K562 (cell line): ENCODE measurements at regions not wholly inside any gene's neighbourhood (a gene's known extent, or its start where the extent isn't known, plus 50 kb on each side); places are given as distances from the start of the nearest gene placed in this dataset.
A peak's percentile ranks its signal among the peaks of the same experiment; 100 is the strongest.

Experiments
- ATAC-seq: fragments of 200-7000 bp; cut with Tn5 transposase; 3 replicates; pipeline ENCODE4 v1.9.1; 2020; ENCODE audit warnings: moderate library complexity
- BruUV-seq: library from RNA; stranded (reverse); fragments of 400-500 nt; replicated peaks from 2 replicates; lab custom pipeline; 2021; lab: Mats Ljungman, UMichigan
- CTCF ChIA-PET: fragments of 300-600 bp; formaldehyde crosslinking; extraction: SDS; loops from one replicate; lab custom pipeline; 2021; ENCODE audit warnings: low intra/inter-chr PET ratio; lab: Yijun Ruan, JAX
- POLR2A ChIA-PET: fragments of 300-600, 350-650 bp; sonication (Branson Sonifier 250); formaldehyde crosslinking; extraction: SDS; loops from one replicate; lab custom pipeline; 2021; ENCODE audit warnings: antibody characterized with exemption, inconsistent platforms; lab: Yijun Ruan, JAX
- DNase-seq, 4 experiments: peaks; one replicate each; pipeline versions ENCODE4 v3.0.0 to v3.0.0-alpha.2; 2011 to 2018; ENCODE audit warnings: low spot score in 3 of 4, mixed read lengths in 3 of 4; ENCODE audit errors: extremely low read depth in 1 of 4
- FAIRE-seq: peaks from 2 replicates; lab custom pipeline; 2011; peaks lifted over from hg19 to GRCh38; lab: Jason Lieb, UNC
- H2AFZ ChIP-seq: 2 replicates; pipeline ENCODE4 v1.6.0; 2011; ENCODE audit warnings: low read depth, low read length, control low read depth, inconsistent platforms
- H3K27ac ChIP-seq: fragments of 200-600 bp; 3 replicates; pipeline ENCODE4 v1.8.0; 2011; ENCODE audit warnings: low read depth, mild to moderate bottlenecking, control low read depth, inconsistent platforms, low read length, moderate library complexity, mixed read lengths; ENCODE audit errors: extremely low read depth
- H3K27me3 ChIP-seq, 2 experiments: fragments of 300-600 bp in 1 of 2; 2 replicates in 1 of 2; 3 replicates in 1 of 2; pipeline versions ENCODE4 v1.6.0 to v1.8.0; 2011; ENCODE audit warnings: inconsistent platforms in 2 of 2, low read length in 2 of 2, mild to moderate bottlenecking in 1 of 2, mixed read lengths in 1 of 2, moderate library complexity in 1 of 2; ENCODE audit not compliant: control insufficient read depth in 2 of 2, insufficient read depth in 2 of 2
- H3K36me3 ChIP-seq: fragments of 300-600 bp; 3 replicates; pipeline ENCODE4 v1.8.0; 2011; ENCODE audit warnings: mild to moderate bottlenecking, low read length, inconsistent platforms; ENCODE audit not compliant: control insufficient read depth, insufficient read depth
- H3K4me1 ChIP-seq, 2 experiments: fragments of 200-600 bp in 1 of 2; replicated peaks in 1 of 2; 2 replicates in 1 of 2; 3 replicates in 1 of 2; pipeline versions ENCODE4 v1.5.1 to v1.8.0; 2011; ENCODE audit warnings: inconsistent platforms in 2 of 2, low read length in 2 of 2, mild to moderate bottlenecking in 1 of 2, mixed read lengths in 1 of 2, moderate library complexity in 1 of 2; ENCODE audit not compliant: control insufficient read depth in 2 of 2, insufficient read depth in 2 of 2
- H3K4me2 ChIP-seq: 2 replicates; pipeline ENCODE4 v1.6.1; 2011; ENCODE audit warnings: low read length, control low read depth, inconsistent platforms, mixed read lengths; ENCODE audit not compliant: insufficient read depth
- H3K4me3 ChIP-seq: fragments of 200-600 bp; sonication (generic), shearing (Covaris generic); 2 replicates; pipeline ENCODE4 v1.5.1; 2016; ENCODE audit warnings: control low read depth, inconsistent platforms
- H3K79me2 ChIP-seq: fragments of 200-600 bp; 3 replicates; pipeline ENCODE4 v1.8.0; 2011; ENCODE audit warnings: low read length, inconsistent platforms; ENCODE audit not compliant: control insufficient read depth, insufficient read depth
- H3K9ac ChIP-seq, 2 experiments: 2 replicates each; pipeline versions ENCODE4 v1.6.0 to v1.6.1; 2011; ENCODE audit warnings: low read depth in 2 of 2, low read length in 2 of 2, control low read depth in 1 of 2, inconsistent platforms in 1 of 2, mild to moderate bottlenecking in 1 of 2, mixed read lengths in 1 of 2; ENCODE audit not compliant: insufficient read depth in 1 of 2
- H3K9me1 ChIP-seq: one replicate; pipeline ENCODE4 v1.6.0; 2011; ENCODE audit warnings: inconsistent platforms, mild to moderate bottlenecking, low read length, moderate library complexity; ENCODE audit not compliant: control insufficient read depth, insufficient read depth
- H3K9me3 ChIP-seq: replicated peaks from 2 replicates; pipeline ENCODE4 v1.5.1; 2011; ENCODE audit warnings: low read depth, low read length, inconsistent platforms; ENCODE audit not compliant: control insufficient read depth, insufficient read depth
- H4K20me1 ChIP-seq: replicated peaks from 2 replicates; pipeline ENCODE4 v1.6.1; 2011; ENCODE audit warnings: low read length, inconsistent platforms, mixed read lengths; ENCODE audit not compliant: control insufficient read depth, insufficient read depth
- CTBP1 ChIP-seq: fragments of 450-650 bp; IDR thresholded peaks from 2 replicates; pipeline ENCODE4 v1.6.1; 2016; ENCODE audit warnings: borderline replicate concordance
- DMBX1 ChIP-seq: fragments of 250-450 bp; sonication (Bioruptor Pico); IDR thresholded peaks from 2 replicates; pipeline ENCODE4 v1.8.0; 2022; ENCODE audit warnings: inconsistent platforms, mild to moderate bottlenecking, moderate library complexity, borderline replicate concordance
- E2F6 ChIP-seq, 2 experiments: IDR thresholded peaks; 2 replicates each; pipeline ENCODE4 v1.6.1; 2011; ENCODE audit warnings: borderline replicate concordance in 1 of 2, control low read depth in 1 of 2, low read depth in 1 of 2, low read length in 1 of 2, mild to moderate bottlenecking in 1 of 2, mixed read lengths in 1 of 2, moderate library complexity in 1 of 2; ENCODE audit not compliant: insufficient read depth in 1 of 2, insufficient read length in 1 of 2, poor library complexity in 1 of 2, severe bottlenecking in 1 of 2; ENCODE audit errors: extremely low read depth in 1 of 2
- HNRNPK ChIP-seq: fragments of 200-400 bp; formaldehyde crosslinking; IDR thresholded peaks from one replicate; pipeline ENCODE4 v1.6.1; 2018; ENCODE audit warnings: mild to moderate bottlenecking, low read depth, low read length; ENCODE audit not compliant: poor library complexity, severe bottlenecking
- NELFE ChIP-seq: IDR thresholded peaks from 2 replicates; pipeline ENCODE4 v1.6.1; 2011; ENCODE audit warnings: mild to moderate bottlenecking; ENCODE audit not compliant: insufficient read depth, insufficient read length
- ZBTB8A ChIP-seq: fragments of 450-650 bp; IDR thresholded peaks from 2 replicates; pipeline ENCODE4 v1.6.1; 2018; ENCODE audit warnings: mild to moderate bottlenecking, moderate library complexity; ENCODE audit not compliant: partially characterized antibody
- ZNF655 ChIP-seq: fragments of 250-450 bp; sonication (Bioruptor Pico); IDR thresholded peaks from 2 replicates; pipeline ENCODE4 v1.5.0; 2021
- ZNF79 ChIP-seq: fragments of 250-450 bp; sonication (Bioruptor Pico); IDR thresholded peaks from 2 replicates; pipeline ENCODE4 v1.4.0; 2020; ENCODE audit warnings: low read depth, mild to moderate bottlenecking, moderate library complexity
- WGBS: fragments of 100-300 bp; shearing (Covaris generic); methylation state at CpG from one replicate; pipeline ENCODE4 v1.1.6; 2016; ENCODE audit warnings: low coverage, mixed read lengths; ENCODE audit not compliant: insufficient coverage; ENCODE audit errors: missing lambda C conversion rate; 5-methylcytosine and 5-hydroxymethylcytosine counted together
- in situ Hi-C: fragments of 300-500 bp; cut with MboI; formaldehyde crosslinking; loops from 4 replicates; pipeline ENCODE4 v1.15.0; 2018; ENCODE audit warnings: inconsistent platforms, mixed read lengths
- intact Hi-C: fragments of 100-400 bp; cut with micrococcal nuclease; formaldehyde crosslinking; loops from 2 replicates; pipeline ENCODE4 v1.14.2; 2022

GRCh38 chr1:199010492-199010891 is 371.7 kb downstream of the PTPRC start:
- Histone ChIP-seq H3K27me3 (no peaks in the 10 kb centered on the region), H3K36me3 (no peaks in the 10 kb centered on the region), H3K79me2 (no peaks in the 10 kb centered on the region), H4K20me1 (no peaks in the 10 kb centered on the region), H3K9me1 (no peaks in the 10 kb centered on the region), H2AFZ (no peak overlapping the region), H3K4me1 (no peaks in the 10 kb centered on the region), H3K9ac (no peak overlapping the region), H3K4me2 (no peak overlapping the region), H3K27ac (no peak overlapping the region), H3K9me3 (no peaks in the 10 kb centered on the region; the same call in 1 of the 2 replicates), H3K4me3 (no peak overlapping the region)
- in situ Hi-C loops, result no loop called here
- TF ChIP-seq NELFE (no peak), ZNF79 (CRISPR knock-in tag) (peak; percentile 62; the same call in 1 of the 2 replicates), DMBX1 (CRISPR knock-in tag) (no peak)
- no TSS peak for BruUV-seq
- FAIRE-seq, result no peak
- no peak for ATAC-seq
- 1% methylated on average over 4 of the region's 4 CpGs for WGBS
- CTCF ChIA-PET, result no interaction called here
- no peak for DNase-seq
- POLR2A ChIA-PET, result no interaction called here
- intact Hi-C loops, result no loop called here

- Histone ChIP-seq H3K9me3 (no peaks in the 10 kb centered on the region; the same call in 1 of the 2 replicates), H2AFZ (no peak overlapping the region), H3K79me2 (no peaks in the 10 kb centered on the region), H3K27me3 (no peaks in the 10 kb centered on the region), H3K4me1 (no peaks in the 10 kb centered on the region), H3K4me2 (no peak overlapping the region), H3K4me3 (no peak overlapping the region), H3K9ac (no peak overlapping the region), H4K20me1 (no peaks in the 10 kb centered on the region), H3K27ac (no peak overlapping the region), H3K36me3 (no peaks in the 10 kb centered on the region), H3K9me1 (no peaks in the 10 kb centered on the region)
- intact Hi-C loops, result no loop called here
- ATAC-seq (no peak), FAIRE-seq (no peak), DNase-seq (no peak)
- in situ Hi-C loops, result no loop called here
- WGBS, result 0% methylated on average over 2 of the region's 2 CpGs
- BruUV-seq, result no TSS peak
- TF ChIP-seq ZNF655 (no peak), ZBTB8A (no peak), CTBP1 (no peak), E2F6 (IDR thresholded peaks at IDR 0.05; ENCODE audit: borderline replicate concordance in 1 of 2, extremely low read depth in 1 of 2, insufficient read depth in 1 of 2, insufficient read length in 1 of 2, low read depth in 1 of 2, low read length in 1 of 2, poor library complexity in 1 of 2, severe bottlenecking in 1 of 2) (no peak), HNRNPK (no peak)
- POLR2A ChIA-PET, result no interaction called here
- CTCF ChIA-PET, result no interaction called here
Observed at GRCh38 chr1:199010933-199011332, 372.1 kb downstream of the PTPRC start.
